SK-N-MC (cell line): ENCODE measurements at regions not wholly inside any gene's neighbourhood (a gene's known extent, or its start where the extent isn't known, plus 50 kb on each side); places are given as distances from the start of the nearest gene placed in this dataset.

ENCODE experiments used
- EZH2 ChIP-seq: fragments of 200-600 bp; sonication (generic); IDR thresholded peaks from one replicate; pipeline ENCODE4 v1.6.1; 2017; ENCODE audit warnings: antibody characterized with exemption
- FOXP2 ChIP-seq: optimal IDR thresholded peaks from 2 replicates; pipeline ENCODE3; 2011; ENCODE audit warnings: mild to moderate bottlenecking, moderate library complexity; ENCODE audit not compliant: insufficient read depth; ENCODE audit errors: extremely low read length, control extremely low read depth

DNA sequence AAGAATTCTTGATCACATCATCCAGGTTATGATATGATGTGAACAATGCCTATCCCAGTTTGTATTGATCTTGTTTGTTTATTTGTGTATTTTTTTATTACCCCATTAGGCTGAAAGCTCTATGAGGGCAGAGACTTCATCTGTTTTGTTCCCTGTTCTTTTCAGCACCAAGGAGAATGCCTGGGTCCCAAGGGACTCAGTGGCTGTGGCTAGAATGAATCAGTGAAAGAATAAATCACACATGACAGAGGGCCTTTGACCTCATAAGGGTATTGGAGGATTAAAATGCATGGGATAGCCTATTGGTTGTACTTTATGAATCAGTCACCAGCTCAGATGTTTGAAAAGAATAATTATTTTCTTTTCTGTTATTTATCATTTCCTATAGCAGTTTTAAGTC, 292.2 kb downstream of the GAS1 start:
- TF ChIP-seq FOXP2 = no peak
- no peak for TF ChIP-seq EZH2
